GM21515 (cell line): ENCODE measurements at regions not wholly inside any gene's neighbourhood (a gene's known extent, or its start where the extent isn't known, plus 50 kb on each side); places are given as distances from the start of the nearest gene placed in this dataset.

Experiments
- ATAC-seq: cut with Tn5 transposase; IDR thresholded peaks from one replicate; pipeline ENCODE4 v1.9.1; 2021; ENCODE audit not compliant: unreplicated experiment

DNA sequence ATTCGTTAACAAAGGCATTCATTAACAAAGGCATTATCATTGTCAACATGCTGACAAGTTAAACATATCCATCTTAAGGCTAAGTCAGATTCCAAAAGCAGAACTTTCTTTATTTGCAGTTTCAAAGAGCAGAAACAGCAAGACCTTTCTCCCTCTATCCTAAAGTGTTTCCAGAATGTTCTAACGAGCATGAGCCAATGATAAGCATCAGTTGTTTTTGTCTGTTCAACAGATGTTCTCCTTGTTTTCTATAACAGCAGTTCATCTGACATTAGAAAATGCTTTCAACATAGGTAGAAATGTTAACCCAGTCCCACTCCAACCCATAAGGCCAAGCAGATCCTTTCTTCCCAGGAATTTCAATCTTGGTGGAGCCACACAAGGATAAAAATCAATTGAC, 77.6 kb upstream of the POMGNT2 start:
- no peak for ATAC-seq

DNA sequence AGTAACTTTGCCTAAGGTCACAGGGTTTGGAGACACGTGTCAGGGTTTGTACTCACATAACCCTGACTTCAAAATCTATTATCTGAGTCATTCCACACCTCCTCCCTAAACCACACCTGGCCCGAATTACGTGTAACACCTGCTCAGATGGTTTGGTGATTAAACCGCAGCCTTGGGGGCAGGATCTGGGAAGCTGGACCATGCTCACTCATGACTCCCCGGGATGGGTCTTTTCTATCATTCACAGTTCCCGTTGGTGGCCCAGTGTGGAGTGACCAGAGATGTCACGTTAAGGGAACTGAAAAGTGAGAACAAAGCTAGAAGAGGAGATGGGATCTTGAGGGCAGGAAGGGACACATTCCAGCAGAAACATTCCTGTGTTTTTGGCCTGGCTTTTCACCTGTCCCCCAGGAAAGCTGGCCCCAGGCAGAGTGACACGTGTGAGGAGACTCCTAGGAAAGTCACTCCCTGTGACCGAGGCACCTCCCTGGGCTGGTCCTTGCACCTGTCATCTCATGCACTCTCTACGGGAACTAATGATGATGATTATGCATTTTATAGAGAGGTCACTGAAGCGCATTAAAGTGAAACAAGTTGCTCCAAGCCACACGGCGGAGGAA, 75.4 kb upstream of the POMGNT2 start:
- peak; percentile 55 for ATAC-seq

DNA sequence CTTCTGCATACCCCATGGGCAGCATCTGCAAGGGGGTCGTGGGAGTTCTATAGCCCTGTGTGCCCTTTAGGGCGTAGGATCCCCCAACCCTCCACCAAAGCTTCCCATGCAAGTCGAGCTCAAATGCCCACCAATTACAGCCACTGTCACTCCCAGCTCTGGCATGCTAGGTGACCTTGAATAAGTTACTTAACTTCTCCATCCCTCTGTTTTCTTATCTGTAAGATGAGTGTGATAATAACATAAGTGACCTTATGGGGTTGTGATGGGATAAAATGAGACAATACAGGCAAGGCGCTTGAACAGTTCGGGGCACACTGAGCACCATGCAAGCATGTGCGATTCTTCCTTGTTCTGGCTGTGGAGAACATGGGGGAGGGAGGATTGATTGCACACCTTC, 74.8 kb upstream of the POMGNT2 start:
- ATAC-seq: peak; percentile 19

DNA sequence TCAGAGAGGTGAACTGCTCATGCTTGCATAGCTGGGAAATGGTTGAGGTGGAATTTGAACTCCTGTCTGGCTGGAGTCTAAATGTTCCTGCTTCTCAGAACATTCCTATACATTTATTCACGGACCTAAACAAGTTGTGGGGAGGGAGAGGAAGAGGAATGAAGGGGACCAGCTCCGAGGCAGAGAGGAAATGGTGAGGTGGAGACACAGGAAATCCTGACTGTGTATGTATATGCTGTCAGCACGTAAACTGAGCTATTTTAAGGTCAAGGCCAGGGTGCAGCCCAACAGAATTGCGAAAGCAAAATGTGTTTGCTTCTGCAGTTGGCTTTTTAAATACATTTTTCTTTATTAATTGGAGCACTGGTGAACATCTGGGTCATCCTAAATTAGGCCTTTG, 74.1 kb upstream of the POMGNT2 start:
- ATAC-seq: no peak

DNA sequence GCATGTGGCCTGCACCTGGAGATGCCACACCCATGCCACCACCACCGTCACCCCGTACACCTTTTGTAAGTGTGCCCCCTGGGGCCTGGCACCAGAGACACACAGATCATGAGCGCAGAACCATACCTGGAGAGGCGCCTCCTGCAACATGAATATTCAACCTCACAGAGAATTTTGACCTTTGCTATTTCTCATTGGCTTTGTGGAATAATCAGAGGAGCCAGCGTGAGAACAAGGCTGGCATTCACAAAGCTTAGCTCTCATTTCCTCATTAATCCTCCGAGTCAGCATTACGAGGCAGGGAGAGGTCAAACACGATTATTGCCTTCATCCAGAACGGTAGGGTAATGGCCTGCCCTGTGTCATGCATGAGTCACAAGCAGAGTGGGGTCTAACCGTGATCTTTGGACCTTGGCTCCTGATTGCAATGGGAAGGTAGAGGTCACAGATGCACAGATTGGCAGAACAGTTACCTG, 73.0 kb upstream of the POMGNT2 start:
- ATAC-seq: no peak

DNA sequence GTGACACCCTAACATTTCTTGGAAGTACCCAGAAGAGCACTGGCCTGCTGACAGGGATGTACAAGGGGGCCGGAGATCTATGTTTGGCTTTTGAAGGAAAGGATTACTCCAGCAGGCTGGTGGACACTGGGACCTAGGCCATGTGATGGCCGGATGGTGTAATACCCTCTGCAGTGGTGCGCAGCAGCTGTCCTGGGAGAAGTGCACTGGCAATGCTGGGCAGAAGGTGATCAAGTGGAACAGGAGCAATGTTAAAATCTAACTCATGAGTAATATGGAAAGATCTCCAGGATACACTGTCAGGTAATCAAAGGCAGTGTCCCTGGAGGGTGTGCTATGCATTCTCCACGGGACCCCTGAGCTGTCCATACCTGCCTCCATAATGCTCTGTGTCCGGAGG, 71.2 kb upstream of the POMGNT2 start:
- ATAC-seq: no peak

DNA sequence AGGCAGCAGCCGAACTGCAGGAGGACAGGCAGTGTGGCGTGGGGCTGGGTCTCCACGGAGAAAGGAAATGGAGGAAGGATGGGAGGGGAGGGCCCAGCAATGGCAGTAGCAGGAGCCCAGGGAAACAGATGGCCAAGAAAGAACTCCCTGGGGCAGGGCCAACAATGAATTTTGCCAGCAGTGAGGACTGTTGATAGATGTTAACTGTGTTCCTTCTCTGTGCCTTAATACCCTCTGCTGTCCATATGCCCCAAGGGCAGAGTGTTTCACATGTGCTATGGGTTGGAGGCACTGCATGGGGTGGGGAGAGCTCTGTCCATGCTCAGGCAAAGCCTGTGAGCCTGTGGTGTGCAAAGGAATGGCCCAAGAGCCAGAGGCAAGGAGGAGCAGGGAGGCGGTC, 70.8 kb upstream of the POMGNT2 start:
- ATAC-seq: no peak

DNA sequence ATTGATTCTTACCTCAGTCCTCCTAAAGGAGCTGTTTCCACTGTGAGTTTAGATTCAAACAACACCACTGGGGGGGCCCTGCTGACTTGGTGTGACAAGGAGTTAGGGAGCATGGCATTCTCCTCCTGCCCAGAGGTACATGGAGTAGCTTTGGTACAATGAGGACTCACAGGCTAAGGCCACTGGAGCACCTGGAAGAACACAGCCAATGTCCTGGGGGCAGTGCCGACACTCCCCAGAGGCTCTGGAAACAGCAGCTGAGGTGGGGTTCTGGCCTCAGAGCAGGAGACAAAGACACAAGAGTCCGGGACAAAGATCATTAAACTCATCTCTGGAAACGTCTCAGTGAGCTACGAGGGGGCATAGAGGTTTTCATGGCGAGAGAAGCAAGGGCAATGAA, 69.7 kb upstream of the POMGNT2 start:
- ATAC-seq: no peak

DNA sequence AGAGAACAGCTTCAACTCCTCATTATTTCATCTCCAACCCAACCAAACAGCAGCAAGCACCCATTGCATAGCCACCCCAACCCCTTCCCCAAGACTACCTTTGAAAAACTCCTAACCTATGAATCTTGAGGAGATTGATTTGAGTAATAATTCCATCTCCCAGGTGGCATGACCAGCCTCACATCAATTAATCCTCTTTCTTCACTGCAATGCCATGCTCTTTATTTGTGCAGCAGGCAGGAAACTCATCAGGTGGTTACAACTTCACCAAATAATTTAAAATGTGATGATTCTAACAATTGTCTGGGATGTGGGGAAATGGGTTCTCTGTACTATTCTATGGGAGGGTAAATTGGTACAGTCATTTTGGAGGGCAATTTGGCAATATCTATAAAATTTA, 68.1 kb upstream of the POMGNT2 start:
- no peak for ATAC-seq

DNA sequence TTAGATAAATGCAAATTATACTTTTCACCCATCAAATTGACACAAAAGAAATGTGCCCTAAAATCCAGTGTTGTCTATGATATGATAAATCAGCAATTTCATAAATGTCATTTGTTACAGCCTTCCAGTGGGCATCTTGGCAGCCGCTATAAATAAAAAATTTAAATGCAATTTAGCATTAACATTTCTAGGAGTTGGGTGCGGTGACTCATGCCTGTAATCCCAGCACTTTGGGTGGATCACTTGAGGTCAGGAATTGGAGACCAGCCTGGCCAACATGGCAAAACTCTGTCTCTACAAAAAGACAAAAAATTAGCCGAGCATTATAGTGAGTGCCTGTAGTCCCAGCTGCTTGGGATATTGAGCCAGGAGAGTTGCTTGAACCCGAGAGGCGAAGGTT, 65.9 kb upstream of the POMGNT2 start:
- no peak for ATAC-seq

DNA sequence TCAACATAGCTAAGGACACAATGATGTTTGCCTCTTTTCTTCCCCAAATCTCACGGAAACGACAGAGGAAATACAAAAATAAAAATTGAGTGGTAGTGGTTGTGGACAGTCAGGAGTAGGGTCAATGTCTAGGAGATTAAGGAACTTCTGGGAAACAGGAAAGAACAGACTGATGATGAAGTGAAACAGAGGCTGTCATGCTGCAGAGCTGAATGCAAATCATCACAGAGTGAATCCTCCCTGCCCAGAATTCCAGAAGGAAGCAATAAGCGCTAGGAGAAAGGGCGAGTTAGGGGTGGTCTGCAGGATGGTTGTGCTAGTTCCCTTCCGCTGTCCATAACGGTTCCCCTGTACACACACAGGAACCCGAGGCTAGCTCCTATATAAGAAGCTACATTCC, 64.7 kb upstream of the POMGNT2 start:
- no peak for ATAC-seq

DNA sequence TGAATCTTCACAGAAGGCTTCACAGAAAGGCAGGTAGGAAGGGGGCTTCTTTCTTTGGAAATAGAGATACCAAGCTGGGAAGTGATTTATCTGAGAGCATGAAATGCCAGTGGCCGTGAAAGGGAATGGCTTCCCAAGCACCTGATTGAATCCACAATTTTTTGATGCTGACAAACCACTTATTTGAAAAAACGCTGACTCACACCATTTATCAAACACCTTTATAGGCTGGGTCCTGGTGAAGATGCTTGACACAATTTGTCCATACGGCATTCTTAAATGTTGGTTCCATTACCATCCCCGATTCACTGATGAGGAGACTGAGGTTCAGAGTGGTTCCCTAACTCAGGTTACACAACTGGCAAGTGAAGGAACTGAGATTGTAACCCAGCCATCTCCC, 64.1 kb upstream of the POMGNT2 start:
- ATAC-seq: no peak

DNA sequence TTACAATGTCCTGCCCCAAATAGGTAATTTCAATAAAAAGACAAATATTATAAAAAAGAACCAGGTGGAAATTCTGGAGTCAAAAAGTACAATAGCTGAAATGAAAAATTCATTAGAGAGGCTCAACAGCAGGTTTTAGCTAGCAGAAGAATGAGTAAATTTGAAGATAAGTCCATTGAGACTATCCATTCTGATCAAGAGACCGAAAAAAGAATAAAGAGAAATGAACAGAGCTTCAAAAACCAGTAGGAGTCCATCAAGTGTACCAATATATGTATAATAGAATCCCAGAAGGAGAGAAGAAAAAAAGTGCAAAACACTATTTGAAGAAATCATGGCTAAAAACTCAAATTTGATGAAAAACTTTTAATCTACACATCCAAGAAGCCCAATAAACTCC, 60.5 kb upstream of the POMGNT2 start:
- no peak for ATAC-seq

DNA sequence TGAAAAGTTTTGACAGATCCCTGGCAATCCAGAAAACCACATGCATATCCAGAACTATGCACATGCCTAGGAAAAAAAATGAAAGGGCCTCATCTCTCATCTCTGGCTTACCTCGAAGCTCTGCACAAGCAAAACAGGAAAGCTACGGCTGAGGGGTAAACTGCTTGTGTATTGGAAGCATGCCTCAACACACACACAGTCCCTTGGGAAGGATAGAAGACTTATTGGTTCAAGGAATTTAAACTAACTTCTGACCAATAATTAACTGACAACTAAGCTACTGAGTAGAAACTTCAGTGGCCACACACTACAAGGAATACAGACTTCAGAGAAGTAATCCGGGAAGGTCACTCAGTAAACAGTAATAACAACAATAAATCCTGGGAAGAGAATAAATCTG, 59.9 kb upstream of the POMGNT2 start:
- ATAC-seq: no peak

DNA sequence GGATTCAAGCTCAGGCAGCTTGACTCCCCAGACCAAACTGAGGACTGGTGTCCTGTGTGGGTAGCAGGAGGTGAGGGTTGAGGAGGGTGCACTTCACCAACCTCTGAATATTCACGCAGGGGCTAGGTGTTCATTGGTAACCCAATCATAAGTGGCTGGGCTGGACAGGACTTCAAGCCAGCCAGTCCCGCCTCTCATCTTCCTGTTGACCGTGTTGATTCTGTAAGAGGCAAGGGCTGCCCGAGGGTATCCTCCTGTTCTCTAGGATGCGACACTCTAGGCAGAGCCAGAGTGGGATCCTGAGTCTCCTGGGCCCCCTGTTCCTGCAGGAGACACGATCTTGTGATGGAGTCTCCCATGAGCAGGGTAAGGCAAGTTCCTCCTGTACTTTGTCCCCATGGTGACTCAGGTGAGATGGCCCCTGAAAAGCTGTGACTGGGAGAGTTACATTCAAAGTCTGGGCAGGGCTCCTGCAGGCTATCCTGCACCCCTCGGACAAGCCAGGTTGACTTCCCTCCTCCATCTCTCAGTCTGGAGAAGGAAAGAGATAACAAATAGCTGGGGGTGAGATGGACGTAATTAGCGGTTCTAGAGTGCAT, 58.1 kb upstream of the POMGNT2 start:
- no peak for ATAC-seq

DNA sequence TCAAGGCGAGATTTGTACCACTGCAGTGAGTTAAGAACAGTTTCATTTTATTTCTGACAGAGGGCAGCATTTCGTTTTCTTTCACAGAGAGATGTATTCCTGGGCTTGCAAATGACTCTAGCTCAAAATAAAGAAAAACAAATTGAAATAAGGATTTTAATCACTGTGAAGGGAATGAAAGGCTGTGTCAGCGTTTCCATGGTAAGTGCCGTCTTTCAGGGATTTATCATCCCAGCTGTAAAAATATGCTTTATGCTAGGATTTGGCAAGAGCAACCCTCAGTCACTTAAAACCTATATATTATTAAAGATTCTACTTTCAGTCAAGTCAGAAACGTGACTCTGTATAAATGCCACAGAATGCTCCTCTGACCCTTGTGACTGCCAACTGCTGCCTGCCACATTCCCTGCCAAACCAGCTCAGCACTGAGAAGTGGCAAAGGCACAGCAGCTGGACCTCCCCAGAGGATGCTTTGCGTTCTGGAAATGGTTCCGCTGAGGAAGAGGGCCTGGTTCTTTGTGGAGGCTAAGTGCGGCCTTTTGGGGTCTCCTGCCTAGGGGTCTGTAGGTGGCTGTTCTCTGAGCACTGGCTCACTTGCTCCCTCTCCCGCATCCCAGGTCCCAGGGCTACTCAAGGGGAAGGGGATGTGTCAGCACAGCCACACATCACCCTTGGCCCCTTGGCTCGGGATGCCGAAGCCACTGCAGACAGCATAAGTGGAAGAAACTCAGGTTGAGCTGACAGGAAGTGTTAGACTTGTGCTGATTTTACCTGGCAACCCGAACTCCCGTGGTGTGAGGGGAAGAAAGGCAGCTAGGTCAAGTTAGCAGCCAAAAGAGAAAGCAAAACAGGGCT, 56.6 kb upstream of the POMGNT2 start:
- ATAC-seq: no peak

DNA sequence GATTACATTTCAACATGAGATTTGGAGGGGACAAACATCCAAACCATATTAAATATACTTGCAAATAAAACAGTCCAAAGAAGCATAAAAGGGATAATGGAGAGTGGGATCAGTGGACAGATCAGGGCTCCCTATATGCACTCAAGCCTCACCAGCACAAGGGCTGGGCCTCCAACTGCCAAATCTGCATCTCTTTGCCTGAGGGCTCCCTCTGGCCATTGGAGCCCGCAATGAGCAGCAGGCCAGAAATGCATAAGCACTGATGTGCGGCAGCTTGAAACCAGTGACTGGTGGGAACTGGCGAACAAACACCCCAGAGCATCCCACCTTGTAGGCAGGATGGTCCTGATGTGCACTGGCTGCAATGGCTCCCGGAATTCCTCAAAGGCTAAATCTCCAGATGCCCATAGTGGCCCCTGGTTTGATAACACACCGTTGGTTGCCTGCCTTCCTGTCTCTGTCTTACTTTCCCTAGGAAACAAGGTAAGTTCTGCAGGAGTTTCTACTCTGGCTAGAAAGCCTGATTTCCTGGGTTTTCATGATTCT, 55.9 kb upstream of the POMGNT2 start:
- ATAC-seq: no peak

DNA sequence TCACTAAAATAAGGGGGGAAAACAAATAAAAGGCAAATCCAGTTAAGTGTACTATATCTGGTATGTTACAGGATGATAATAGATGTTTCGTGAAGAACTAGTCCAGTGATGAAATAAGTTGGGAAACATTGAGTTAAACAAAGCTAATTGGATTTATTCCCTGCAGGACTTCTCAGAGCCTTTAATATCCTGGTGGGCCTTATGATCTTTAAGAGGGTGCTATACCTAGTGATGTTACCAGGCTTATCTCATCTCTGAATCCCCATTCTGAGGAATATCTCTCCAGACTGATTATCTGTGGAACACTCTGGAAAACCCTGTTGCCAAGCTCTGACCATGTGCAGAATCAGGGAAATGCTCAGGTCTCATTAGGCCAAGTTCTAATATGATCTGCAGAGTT, 54.8 kb upstream of the POMGNT2 start:
- ATAC-seq: no peak

DNA sequence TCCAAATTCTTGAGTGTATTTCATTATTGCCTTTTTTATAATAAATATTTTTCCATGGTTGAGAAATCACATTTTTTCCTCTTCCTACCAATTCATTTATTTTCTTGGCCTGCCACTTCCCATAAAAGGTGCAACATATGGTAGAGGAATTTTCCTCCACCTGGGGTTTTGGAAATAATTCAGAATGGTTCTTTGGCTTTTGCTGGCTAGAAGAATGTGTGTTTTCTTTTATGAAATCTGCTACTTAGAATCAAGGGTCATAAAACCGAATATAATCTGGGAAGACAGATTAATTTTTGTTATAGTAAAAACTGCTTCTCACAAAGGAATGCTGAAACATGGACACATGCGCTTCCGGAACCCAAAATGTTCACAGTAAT, 54.0 kb upstream of the POMGNT2 start:
- no peak for ATAC-seq

DNA sequence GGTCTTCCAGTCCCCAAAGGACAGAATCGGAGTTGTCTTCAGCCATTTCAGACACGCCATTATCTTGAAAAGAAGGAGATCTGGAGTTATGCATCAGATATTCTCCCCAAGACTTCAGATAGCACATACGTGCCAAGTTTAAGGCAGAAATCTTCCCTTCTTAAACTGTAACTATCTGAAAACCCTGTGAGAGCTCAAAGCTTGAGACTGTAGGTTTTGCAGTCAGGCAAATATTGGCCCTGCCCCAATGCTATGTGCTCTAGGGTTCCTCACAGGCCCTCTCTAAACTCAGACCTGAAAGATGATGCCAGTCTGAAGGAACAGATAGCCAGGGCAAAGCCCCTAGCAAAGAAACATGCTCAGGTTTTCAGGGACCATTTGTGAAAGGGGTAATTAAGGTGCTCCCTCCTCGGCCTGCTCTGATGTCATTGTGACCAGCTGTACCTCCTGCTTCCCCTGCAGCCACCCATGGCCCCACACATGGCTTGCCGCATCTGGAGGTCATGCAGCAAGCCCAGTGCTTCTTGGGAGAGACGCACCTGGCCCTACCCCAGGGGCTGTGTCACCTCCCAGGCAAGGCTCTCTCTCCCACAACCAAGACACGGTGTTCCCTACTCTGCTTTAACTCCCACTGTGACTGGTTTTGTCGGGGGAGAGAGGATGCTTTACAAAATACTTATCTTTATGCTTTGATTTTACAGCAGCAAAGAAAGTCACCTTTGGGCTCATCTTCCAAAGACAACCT, 53.4 kb upstream of the POMGNT2 start:
- ATAC-seq: no peak

DNA sequence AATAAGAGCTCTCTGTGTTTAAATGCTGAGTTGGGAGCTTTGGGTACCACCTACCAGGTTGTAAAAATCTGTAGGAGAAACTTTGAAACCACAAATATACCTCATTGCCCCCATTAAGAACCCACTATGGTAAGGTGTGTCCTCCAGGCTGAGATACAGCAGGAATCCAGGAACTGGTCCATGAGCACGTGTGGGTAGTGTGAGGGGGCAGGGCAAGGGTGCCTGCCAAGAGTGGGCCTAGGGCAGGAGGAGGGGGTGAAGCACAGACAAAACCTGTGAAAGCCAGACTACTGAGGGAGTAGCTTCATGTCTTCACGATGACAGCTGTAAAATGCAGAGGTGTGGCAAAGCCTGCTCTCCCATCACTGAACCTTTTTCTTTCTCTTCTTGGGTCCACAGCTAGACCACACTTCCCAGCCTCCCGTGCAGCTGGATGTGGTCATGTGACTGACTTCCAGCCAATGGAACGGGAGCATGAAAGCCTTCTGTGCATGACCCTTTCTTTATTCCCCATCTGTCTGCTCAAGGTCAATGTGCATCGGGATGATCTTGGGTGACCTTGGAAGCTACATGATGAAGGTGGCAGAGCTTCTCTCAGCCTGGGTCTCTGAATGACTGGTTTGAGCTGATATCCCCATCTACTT, 51.1 kb upstream of the POMGNT2 start:
- ATAC-seq: no peak
